C4-2B (cell line): ENCODE measurements at regions not wholly inside any gene's neighbourhood (a gene's known extent, or its start where the extent isn't known, plus 50 kb on each side); places are given as distances from the start of the nearest gene placed in this dataset.

ENCODE experiments used
- CTCF ChIP-seq: fragments of 450-650 bp; conservative IDR thresholded peaks from 2 replicates; pipeline ENCODE4 v1.5.1; 2017; ENCODE audit warnings: mild to moderate bottlenecking
- ZFX ChIP-seq: fragments of 450-650 bp; IDR thresholded peaks from 2 replicates; pipeline ENCODE4 v1.6.1; 2017

- TF ChIP-seq CTCF (no peak), ZFX (no peak)
Observed at GRCh38 chr5:175281257-175281656, 162.7 kb downstream of the DRD1 start.
